Neural cell (in vitro differentiated cells): ENCODE measurements at regions not wholly inside any gene's neighbourhood (a gene's known extent, or its start where the extent isn't known, plus 50 kb on each side); places are given as distances from the start of the nearest gene placed in this dataset.

Experiments
- EP300 ChIP-seq: fragments of 450-650 bp; conservative IDR thresholded peaks from 2 replicates; pipeline ENCODE4 v1.6.1; 2014; ENCODE audit warnings: antibody characterized with exemption, mild to moderate bottlenecking, moderate library complexity; ENCODE audit not compliant: poor library complexity, severe bottlenecking
- EZH2 ChIP-seq: fragments of 200-600, 300-800 bp; shearing (Covaris generic), sonication (generic); IDR thresholded peaks from 2 replicates; pipeline ENCODE4 v1.6.1; 2014; ENCODE audit warnings: antibody characterized with exemption, low read length, borderline replicate concordance, mild to moderate bottlenecking; ENCODE audit not compliant: insufficient read depth, poor library complexity, severe bottlenecking
- MXI1 ChIP-seq: fragments of 450-650 bp; conservative IDR thresholded peaks from 2 replicates; pipeline ENCODE4 v1.6.1; 2014; ENCODE audit warnings: antibody characterized with exemption, mild to moderate bottlenecking; ENCODE audit not compliant: poor library complexity, severe bottlenecking
- POLR2AphosphoS5 ChIP-seq: IDR thresholded peaks from 2 replicates; pipeline ENCODE4 v1.6.1; 2012
- RAD21 ChIP-seq: fragments of 450-650 bp; conservative IDR thresholded peaks from 2 replicates; pipeline ENCODE4 v1.6.1; 2014; ENCODE audit warnings: antibody characterized with exemption, mild to moderate bottlenecking, moderate library complexity
- REST ChIP-seq: IDR thresholded peaks from 2 replicates; pipeline ENCODE4 v1.6.1; 2012; ENCODE audit warnings: borderline replicate concordance
- SMC3 ChIP-seq: fragments of 450-650 bp; conservative IDR thresholded peaks from 2 replicates; pipeline ENCODE4 v1.6.1; 2014; ENCODE audit warnings: antibody characterized with exemption, mild to moderate bottlenecking, moderate library complexity; ENCODE audit not compliant: poor library complexity
- TAF1 ChIP-seq: IDR thresholded peaks from 2 replicates; pipeline ENCODE4 v1.6.1; 2012; ENCODE audit warnings: low read depth
- TF ChIP-seq, protein P1 (sequence below): fragments of 450-650 bp; IDR thresholded peaks from 2 replicates; pipeline ENCODE4 v1.5.1; 2014; ENCODE audit warnings: antibody characterized with exemption, mild to moderate bottlenecking, moderate library complexity; ENCODE audit not compliant: poor library complexity, severe bottlenecking

- TF ChIP-seq EZH2 (no peak), EP300 (no peak), RAD21 (no peak), REST (no peak), TAF1 (no peak), POLR2AphosphoS5 (no peak), SMC3 (no peak), MXI1 (no peak)
- TF ChIP-seq, protein P1, sequence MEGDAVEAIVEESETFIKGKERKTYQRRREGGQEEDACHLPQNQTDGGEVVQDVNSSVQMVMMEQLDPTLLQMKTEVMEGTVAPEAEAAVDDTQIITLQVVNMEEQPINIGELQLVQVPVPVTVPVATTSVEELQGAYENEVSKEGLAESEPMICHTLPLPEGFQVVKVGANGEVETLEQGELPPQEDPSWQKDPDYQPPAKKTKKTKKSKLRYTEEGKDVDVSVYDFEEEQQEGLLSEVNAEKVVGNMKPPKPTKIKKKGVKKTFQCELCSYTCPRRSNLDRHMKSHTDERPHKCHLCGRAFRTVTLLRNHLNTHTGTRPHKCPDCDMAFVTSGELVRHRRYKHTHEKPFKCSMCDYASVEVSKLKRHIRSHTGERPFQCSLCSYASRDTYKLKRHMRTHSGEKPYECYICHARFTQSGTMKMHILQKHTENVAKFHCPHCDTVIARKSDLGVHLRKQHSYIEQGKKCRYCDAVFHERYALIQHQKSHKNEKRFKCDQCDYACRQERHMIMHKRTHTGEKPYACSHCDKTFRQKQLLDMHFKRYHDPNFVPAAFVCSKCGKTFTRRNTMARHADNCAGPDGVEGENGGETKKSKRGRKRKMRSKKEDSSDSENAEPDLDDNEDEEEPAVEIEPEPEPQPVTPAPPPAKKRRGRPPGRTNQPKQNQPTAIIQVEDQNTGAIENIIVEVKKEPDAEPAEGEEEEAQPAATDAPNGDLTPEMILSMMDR = no peak
Observed at GRCh38 chr5:155697236-155697635, 629.7 kb upstream of the SGCD start.
